Spleen (tissue), 7 donors: ENCODE measurements at regions not wholly inside any gene's neighbourhood (a gene's known extent, or its start where the extent isn't known, plus 50 kb on each side); places are given as distances from the start of the nearest gene placed in this dataset.
A peak's percentile ranks its signal among the peaks of the same experiment; 100 is the strongest.

Experiments
- CTCF ChIP-seq, 11 experiments: fragments of 200-600 bp in 7 of 11; fragments of 450-650 bp in 4 of 11; sonication (generic) in 4 of 11; IDR thresholded peaks in 8 of 11; conservative IDR thresholded peaks in 3 of 11; 1 replicate in 7 of 11; 2 replicates in 4 of 11; pipeline versions ENCODE4 v1.4.0 to v1.8.0; 2016 to 2021; ENCODE audit warnings: antibody characterized with exemption in 11 of 11, inconsistent platforms in 4 of 11, mild to moderate bottlenecking in 1 of 11
- POLR2A ChIP-seq, 3 donors: fragments of 450-650 bp; IDR thresholded peaks; one replicate each; pipeline ENCODE4 v1.5.1; 2017; ENCODE audit warnings: antibody characterized with exemption in 3 of 3, mild to moderate bottlenecking in 1 of 3
- POLR2AphosphoS5 ChIP-seq, 3 donors: sonication (generic); formaldehyde crosslinking; IDR thresholded peaks; one replicate each; pipeline ENCODE4 v1.5.1; 2017; ENCODE audit warnings: antibody characterized with exemption in 3 of 3
- donor health status: DM: no; HTN: no; CAD: no; lungs with moderate emphysema.
- donor health status: DM: no; HTN: no; CAD: no.
- donor health status: DM: no; HTN: no; CAD: no.

DNA sequence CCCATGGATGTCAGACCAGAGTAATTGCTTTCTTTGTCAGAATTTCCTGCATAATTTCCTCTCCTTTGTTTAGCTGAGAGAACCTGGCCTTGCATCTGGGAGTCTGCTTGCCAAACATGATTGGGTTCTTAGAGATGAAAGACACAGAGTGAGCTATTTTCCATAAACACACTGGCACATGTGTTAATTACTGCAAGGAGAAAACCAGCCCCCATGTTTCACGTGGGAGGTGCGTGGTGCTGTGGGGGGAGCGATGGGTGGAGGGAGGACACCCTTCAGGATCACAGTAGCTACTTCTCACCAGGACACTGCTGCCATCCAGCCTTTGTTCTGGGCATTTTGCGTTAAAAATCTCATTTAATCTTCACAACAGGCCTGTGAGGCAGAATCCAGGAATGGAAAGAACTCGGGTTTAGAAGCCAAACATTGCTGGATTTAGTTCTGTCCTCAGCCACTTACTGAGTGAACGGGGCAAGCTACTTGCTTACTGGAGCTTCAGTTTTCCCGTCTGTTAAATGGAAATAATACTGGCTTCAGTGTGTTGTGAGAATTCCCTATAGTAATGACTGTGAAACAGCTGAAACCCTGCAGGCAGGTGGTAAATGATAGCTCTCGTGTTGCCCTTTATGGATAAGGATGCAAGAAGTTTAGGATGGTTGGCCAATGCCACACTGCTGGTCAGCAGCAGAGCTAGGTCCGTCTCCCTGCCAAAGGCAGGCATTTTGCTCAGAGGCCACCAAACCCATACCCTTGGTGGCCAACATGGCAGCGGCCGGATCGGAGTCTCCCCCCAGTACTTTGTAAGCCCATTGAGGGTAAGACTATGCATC is 100.1 kb upstream of the ASAP2 start:
- TF ChIP-seq CTCF (IDR thresholded peaks at IDR 0.05 in 8 of 11, conservative IDR thresholded peaks at IDR 0.05 in 3 of 11) (no peak), POLR2A (IDR thresholded peaks at IDR 0.05) (no peak), POLR2AphosphoS5 (IDR thresholded peaks at IDR 0.05) (peak in 1 of 3 donors; percentile 31)
